GM19324 (cell line): ENCODE measurements at regions not wholly inside any gene's neighbourhood (a gene's known extent, or its start where the extent isn't known, plus 50 kb on each side); places are given as distances from the start of the nearest gene placed in this dataset.
"Not testable (repeated sequence)": the region's sequence is repeated elsewhere in the genome, so short reads cannot be mapped to it uniquely, and the experiment has no call there.

Experiments
- ATAC-seq: cut with Tn5 transposase; IDR thresholded peaks from one replicate; pipeline ENCODE4 v1.9.1; 2021; ENCODE audit warnings: mild to moderate bottlenecking, moderate library complexity; ENCODE audit not compliant: unreplicated experiment, low FRiP score

DNA sequence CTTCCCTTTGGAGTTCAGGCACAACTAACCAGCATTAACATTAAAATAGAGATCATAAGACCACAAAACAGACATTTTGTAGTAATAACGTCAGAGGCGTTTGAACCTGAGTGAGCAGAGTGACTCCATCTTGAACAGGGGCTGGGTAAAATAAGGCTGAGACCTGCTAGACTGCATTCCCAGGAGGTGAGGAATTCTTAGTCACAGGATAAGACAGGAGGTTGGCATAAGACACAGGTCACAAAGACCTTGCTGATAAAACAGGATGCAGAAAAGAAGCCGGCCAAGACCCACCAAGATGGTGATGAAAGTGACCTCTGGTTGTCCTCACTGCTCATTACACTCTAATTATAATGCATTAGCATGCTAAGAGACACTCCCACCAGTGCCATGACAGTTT, 493.2 kb upstream of the AUTS2 start:
- no peak for ATAC-seq

DNA sequence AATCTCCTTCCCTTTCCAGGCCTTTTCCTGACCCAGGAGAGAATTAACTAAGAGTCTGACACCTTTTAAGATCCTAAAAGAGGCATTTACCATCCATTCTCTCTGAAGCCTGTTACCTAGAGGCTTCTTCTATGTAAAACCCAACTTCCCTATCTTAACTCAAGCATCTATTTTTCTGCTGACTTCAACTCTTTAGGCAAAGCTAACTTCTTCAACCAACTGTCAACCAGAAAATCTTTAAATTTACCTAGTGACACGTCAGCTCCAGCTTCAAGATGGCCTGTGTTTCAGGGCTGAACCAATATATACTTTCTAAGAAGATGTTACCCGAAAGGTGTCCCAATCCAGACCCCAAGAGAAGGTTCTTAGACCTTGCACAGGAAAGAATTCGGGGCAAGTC, 492.3 kb upstream of the AUTS2 start:
- no peak for ATAC-seq

DNA sequence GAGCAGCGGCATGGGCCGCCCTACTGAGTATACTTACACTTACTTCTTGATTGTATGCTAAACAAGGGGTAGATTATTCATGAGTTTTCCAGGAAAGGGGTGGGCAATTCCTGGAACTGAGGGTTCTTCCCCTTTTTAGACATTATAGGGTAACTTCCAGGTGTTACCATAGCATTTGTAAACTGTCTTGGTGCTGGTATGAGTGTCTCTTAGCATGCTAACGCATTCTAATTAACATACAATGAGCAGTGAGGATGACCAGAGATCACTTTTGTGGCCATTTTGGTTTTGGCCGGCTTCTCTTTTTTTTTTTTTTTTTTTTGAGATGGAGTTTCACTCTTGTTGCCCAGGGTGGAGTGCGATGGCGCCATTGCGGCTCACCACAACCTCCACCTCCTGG, 491.8 kb upstream of the AUTS2 start:
- ATAC-seq = not testable (repeated sequence)

DNA sequence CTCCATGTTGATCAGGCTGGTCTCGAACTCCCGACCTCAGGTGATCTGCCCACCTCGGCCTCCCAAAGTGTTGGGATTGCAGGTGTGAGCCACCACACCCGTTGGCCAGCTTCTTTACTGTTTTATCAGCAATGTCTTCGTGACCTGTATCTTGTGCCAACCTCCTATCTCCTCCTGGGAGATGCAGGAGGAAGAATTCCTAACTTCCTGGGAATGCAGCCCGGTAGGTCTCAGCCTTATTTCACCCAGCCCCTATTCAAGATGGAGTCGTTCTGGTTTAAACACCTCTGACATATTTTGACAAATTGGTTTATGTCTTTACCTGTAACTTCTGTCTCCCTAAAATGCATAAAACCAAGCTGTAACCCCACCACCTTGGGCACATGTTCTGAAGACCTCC, 491.3 kb upstream of the AUTS2 start:
- not testable (repeated sequence) for ATAC-seq

DNA sequence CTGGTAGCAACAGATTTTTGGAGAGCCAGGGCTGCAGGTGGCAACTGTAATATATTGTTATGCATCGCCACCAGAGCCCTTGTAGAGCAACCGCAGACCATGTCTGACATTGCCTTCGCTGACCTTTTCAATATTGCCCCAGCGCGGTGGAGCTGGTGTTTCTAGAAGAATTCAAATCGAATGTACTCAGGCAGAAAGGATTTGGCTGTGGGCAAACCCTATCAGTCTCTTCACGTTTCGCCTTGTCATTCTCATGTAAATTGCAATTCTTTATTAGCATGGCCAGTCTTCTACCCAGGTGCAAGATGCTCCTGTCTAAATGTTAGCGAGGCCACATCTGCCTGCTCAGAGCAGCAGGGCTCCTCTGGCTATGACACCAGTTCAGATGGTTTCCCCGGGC, 490.2 kb upstream of the AUTS2 start:
- ATAC-seq = no peak

DNA sequence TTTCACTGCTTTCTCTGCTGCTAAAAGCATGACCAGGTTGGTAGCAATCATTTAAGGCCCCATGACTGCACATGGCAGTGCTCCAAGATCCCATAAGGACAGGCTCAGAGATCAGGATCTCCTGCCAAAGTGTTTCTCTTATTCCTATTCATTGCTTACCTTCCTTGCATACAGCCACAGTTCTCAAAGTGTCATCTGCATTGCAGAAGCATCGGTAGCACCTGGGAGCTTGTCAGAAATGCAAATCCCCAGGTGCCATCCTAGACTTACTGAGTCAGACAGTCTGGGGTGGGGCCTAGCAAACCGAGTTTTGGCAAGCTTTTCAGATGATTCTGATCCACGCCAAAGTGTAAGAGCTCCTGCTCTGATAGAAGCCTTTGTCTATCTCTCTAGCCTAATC, 489.0 kb upstream of the AUTS2 start:
- no peak for ATAC-seq

DNA sequence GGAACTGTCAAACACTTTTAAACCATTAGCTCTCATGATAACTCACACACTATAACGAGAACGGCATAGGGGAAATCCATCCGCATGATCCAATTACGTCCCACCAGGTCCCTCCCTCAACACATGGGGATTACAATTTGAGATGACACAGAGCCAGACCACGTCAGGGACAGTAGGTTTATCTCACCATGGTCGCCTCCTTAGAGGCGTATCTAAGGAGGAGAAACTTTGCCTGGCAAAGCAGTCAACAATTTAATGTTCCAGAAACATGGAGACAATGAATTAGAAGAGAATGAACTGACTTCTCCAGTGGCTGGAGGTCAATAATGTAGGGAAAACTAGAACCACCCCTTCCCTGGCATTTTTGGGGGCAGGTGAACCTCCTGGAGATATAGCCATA, 488.4 kb upstream of the AUTS2 start:
- ATAC-seq = no peak

DNA sequence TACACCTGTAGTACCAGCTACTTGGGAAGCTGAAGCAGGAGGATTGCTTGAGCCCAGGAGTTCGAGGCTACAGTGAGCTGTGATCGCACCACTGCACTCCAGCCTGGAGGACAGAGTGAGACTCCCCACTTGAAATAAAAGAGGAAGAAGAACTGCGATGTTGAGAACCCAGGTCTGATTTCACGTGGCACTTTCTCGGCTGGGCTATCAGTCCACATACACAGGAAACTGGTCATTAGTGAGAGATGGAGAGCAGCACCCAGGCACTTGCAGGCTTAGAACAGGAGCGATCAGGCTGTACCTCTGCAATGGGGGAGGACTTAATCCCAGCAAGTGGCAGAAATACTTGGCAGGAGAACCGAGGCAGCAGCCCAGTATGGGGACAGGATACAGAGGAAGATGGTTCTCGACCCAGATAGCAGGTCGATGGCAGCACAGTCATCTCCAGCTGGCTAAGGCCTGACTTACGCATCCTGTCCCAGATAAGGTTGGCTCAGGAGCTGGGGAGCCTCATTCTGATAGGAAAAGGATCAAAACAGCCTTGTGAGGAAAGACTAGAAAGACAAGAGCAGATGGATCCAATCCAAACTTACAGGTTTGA, 487.7 kb upstream of the AUTS2 start:
- no peak for ATAC-seq

DNA sequence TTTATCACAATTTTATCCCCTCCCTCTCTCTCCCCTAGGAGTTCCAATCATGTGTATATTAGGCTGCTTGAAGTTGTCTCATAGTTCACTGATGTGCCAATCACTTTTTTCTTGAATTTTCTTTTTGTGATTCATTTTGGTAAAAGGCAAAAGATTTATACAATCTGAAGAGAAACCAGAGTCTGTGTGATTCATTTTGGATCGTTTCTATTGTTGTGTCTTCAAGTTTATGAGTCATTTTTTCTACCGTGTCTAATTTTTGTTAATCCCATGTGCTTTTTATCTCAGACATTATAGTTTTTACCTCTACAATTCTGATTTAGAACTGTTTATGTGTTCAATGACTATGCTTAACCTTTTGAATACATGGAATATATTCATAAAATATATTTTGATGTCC, 483.9 kb upstream of the AUTS2 start:
- no peak for ATAC-seq

DNA sequence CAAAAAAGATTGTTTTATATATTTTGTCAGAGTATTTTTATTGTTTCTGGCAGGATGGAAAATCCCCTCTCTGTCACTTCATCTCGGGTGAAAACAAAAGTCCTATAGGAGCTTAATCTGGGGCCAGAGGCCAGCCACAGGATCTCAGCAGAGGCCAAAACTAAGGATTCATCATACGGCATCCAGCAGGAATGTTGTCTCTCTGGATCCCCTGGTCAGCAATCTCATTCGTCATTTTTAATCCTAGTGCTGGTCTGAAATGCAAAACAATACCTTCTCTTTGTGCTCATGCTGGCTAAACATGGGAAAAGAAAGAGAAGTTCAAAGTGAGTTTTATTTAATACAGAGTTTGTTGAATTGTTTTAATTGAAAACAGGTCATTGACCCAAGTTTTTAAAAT, 482.5 kb upstream of the AUTS2 start:
- no peak for ATAC-seq

DNA sequence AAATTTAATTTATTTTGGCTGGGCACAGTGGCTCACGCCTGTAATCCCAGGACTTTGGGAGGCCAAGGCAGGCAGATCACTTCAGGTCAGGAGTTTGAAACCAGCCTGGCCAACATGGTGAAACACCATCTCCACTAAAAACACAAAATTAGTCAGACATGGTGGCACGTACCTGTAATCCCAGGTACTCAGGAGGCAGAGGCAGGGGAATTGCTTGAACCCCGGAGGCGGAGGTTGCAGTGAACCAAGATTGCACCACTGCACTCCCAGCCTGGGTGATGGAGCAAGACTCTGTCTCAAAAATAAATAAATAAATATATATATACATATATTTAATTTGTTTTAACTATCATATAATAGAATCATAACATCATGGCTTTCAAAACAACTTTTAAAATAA, 482.1 kb upstream of the AUTS2 start:
- not testable (repeated sequence) for ATAC-seq

DNA sequence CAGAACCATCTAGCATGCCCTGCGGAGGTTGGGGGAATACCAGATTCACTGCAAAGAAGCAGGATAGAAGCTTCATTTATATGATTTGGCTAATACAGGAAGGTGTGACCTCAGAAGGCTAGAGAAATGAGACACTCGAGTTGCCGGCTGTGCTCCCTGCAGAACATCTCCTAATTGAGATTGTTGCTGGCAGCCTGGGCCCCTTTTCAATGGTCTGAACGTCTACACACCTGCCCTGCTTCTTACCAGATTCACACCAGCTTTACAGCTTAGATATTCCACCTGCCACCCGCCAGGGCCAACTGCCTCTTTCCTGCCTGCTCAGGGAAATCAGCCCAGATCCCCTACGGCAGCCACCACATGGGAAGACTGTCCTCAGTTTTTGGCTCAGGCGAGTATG, 475.3 kb upstream of the AUTS2 start:
- no peak for ATAC-seq

DNA sequence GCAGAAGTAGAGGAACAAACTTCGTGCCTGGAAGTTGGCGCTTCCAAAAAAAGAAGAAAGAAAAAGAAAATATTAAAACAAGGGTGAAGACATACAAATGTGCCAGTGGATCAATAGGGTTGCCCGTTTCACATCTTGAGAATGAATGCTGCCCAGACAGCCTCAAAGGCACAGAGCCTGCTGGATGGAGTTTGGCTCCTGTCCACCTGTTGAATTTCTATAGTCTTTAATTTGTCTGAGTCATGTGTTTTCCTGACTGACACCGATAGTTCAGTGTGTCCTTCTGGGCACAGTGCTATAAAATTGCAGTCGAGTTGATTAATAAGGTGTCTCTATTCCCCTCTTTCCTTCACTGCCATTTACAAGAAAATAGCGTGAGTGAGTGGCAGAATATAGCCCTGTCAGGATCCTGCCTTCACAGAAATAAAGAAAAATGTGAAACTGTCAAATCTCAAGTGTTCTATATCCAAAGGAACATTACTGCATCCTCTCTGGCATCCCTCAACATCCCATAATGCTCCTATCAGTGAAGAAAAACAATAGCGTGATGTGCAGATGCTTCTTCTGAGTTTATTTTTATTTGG, 471.3 kb upstream of the AUTS2 start:
- ATAC-seq = no peak

DNA sequence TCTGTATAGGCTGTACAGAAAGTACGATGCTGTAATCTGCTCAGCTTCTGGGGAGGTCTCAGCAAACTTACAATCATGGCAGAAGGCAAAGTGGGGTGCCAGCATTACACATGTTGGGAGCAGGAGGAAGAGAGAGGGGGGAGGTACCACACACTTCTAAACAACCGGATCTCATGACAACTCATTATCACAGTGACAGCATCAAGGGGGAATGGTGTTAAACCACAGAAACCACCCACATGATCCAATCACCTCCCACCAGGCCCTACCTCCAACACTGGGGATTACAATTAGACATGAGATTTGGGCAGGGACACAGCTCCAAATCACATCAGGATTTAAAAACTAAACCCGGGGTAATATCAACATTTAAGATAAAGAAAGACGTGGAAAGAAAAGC, 468.8 kb upstream of the AUTS2 start:
- ATAC-seq = no peak

DNA sequence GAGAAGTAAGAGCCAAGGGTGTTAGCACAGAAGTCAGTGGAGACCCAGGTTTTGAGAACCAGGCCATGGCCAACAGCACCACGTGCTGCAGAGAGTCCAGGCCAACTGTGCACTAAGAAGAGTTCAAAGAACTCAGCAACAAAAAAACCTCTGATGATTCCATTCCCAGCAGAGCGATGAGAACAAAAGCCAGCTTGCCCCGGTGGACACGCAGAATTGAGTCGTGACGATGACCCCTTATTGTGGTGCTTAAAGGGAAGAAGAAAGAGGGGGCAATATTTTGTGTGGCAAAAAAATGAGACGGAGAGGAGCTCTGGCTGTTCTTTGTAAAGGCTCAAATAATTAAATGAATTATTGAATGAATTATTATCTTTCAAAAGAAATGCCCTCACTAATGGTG, 468.3 kb upstream of the AUTS2 start:
- ATAC-seq = no peak

DNA sequence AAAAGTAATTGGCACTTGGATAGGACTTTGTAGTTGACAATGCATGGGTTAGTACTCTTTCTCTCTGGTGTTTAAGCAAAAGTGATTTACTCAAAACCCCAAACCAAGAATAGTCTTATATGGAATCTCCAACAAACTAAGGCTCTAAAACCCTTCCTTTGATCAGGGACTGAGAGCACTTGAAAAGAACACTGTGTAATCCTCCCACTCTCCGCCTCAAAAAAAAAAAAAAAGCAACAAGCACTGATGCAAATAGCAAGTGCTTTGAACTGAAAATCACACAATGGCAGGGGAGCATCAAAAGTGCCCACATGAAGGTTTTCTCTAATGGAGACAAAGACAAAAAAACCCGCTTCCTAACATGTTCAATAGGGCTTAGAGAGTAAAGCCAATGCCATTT, 467.9 kb upstream of the AUTS2 start:
- ATAC-seq = no peak

DNA sequence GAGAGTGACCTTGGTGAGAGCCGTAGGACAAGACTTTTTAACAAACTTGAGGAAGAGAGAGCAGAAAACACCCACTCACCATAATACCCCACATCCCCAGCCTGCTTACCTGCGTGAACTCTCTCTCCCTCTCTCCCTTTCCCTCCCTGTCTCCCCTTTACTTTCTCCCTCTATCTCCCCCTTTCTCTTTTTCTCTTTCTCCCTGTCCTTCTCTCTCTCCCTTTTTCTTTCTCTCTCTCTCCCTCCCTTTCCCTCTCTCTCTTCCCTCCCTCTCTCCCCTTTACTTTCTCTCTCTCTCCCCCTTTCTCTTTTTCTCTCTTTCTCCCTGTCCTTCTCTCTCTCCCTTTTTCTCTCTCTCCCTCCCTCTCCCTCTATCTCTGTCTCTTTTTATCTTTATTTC, 464.0 kb upstream of the AUTS2 start:
- no peak for ATAC-seq

DNA sequence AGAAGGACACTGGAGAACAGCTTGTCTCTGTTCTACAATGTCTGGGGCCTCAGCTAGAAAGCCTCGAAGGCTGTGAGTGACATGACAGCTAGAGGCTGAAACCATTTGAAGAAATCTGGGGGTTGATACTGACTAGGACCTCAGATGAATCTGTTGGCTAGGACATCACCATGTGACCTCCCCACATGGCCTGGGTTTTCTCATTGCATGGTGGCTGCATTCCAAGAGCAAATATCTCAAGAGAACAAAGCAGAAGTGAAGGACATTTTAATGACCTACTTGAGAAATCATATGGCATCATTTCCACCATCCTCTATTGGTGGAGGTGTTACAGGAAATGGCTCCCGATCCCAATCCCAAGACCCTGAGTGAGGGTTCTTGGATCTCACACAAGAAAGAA, 450.6 kb upstream of the AUTS2 start:
- ATAC-seq = no peak

DNA sequence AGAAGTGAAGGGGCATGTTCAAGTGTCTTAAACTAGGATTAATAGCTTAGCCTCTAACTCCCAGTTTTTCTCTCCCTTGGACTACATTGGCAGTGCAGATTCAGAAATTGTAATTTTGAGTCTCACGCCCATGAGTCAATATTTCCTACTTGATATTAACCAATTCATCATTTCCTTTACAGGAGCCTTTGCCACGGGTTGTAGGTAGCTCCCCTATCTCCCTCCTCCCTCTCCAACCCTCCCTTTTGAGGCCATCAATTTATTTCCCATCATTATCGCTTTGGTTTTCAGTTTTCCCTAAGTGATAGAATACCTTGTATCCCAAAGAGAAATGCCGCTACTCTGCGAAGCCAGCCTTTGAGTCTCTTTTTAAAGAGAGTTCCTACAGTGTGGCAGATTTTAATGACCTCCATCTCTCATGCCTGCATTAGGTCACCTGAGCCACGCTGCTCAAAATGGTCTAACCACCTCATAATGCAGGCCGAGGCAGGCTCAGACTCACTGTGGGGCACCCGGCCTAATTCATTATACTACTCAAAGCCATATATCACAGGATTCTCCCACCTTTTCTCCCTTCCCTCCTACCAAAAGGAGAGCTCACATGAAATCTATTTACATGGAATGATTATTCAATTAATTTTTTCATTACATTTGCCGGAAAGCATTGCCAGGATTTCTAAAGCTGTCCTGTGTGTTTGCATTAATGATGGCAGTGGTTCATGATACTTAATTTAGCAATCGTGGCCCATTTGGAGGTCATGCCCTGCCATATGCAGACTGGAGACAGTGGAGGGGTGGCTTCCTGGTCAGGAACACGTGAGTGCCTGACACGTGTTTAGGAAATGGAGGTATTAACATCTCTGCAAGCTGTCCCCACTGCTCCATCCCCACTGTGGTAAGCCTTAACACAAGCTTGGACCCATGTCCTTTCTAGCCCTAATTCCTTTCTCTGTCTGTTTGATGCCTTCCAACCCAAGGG, 448.2 kb upstream of the AUTS2 start:
- no peak for ATAC-seq

DNA sequence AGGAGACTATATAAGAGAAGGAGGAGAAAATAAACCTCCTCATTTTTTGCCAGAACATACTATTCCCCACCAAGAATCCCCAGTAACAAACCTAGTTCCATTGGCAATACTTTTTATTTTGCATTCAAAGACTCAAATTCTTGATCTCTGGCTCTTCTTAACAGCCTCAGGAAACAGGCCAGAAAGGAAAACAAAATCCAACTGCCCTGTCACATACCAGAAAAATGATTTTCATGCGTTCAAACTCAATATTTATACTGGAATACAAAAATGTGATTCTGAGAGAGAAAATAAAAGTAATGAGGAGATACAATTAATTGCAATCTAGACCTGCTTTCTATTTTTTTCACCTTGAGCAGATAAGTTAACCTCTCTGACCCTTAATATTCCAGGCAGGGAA, 435.9 kb upstream of the AUTS2 start:
- no peak for ATAC-seq

DNA sequence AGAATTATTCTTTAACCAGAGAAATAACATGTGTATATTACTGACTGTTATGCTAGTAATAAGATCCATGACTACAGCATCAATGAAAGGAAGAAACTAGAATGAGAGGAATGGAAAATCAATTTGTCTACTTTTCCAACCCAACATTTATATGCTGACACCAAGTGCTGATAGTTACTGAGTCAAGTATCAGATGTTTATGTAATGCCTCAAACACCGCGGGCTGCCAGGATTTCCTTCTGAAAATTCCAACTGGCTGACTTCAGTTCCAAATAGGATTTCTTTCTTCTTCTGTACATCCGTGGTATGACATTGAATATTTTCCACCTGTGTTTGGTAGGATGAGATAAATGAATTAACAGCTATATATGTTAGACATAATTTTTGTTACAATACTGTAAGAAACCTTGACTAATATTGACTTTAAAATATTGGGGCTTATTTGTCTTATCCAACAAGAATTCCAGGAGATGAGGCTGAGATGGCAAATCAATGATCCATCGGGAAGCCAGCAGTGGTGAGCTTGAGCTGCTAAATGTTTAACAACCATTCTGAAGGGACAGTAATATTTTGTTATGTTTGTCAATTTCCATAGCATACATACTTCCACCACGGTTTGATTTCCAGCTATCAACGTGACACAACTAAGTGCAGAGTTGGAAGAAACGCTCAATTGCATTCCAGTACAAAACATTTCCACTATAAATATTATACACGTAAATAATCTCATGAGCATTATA, 435.2 kb upstream of the AUTS2 start:
- ATAC-seq = no peak
